NCI-H1105 (cell line): ENCODE measurements at regions not wholly inside any gene's neighbourhood (a gene's known extent, or its start where the extent isn't known, plus 50 kb on each side); places are given as distances from the start of the nearest gene placed in this dataset.

Experiments used
- DNase-seq: peaks from one replicate; lab custom pipeline; 2025; lab: John Stamatoyannopoulos, UW

- DNase-seq = no peak
These were observed 159.7 kb downstream of the SLC35B3 start for GRCh38 chr6:8275667-8276066.

GRCh38 chr6:8274226-8274625 lies 161.1 kb downstream of the SLC35B3 start:
- no peak for DNase-seq

- no peak for DNase-seq
These were observed 165.4 kb downstream of the SLC35B3 start for GRCh38 chr6:8269872-8270454.

- no peak for DNase-seq
These were observed 166.3 kb downstream of the SLC35B3 start for GRCh38 chr6:8269094-8269493.

- DNase-seq = no peak
These were observed 166.3 kb upstream of the EEF1E1 start for GRCh38 chr6:8268606-8269005.

- DNase-seq = no peak
These were observed 165.8 kb upstream of the EEF1E1 start for GRCh38 chr6:8268156-8268555.

GRCh38 chr6:8260610-8261009 lies 158.3 kb upstream of the EEF1E1 start:
- no peak for DNase-seq

GRCh38 chr6:8246403-8246802 lies 144.1 kb upstream of the EEF1E1 start:
- no peak for DNase-seq

- DNase-seq = no peak
These were observed 143.4 kb upstream of the EEF1E1 start for GRCh38 chr6:8245726-8246125.

- DNase-seq = no peak
These were observed 141.1 kb upstream of the EEF1E1 start for GRCh38 chr6:8243475-8243874.

- no peak for DNase-seq
These were observed 140.5 kb upstream of the EEF1E1 start for GRCh38 chr6:8242885-8243284.

GRCh38 chr6:8240301-8240700 lies 138.0 kb upstream of the EEF1E1 start:
- no peak for DNase-seq

GRCh38 chr6:8238773-8239683 lies 136.7 kb upstream of the EEF1E1 start:
- no peak for DNase-seq

- no peak for DNase-seq
These were observed 135.3 kb upstream of the EEF1E1 start for GRCh38 chr6:8237668-8238067.

GRCh38 chr6:8236956-8237355 lies 134.6 kb upstream of the EEF1E1 start:
- no peak for DNase-seq

- no peak for DNase-seq
These were observed 132.0 kb upstream of the EEF1E1 start for GRCh38 chr6:8234321-8234720.

GRCh38 chr6:8231956-8232355 lies 129.6 kb upstream of the EEF1E1 start:
- DNase-seq = no peak

GRCh38 chr6:8229915-8230756 lies 127.8 kb upstream of the EEF1E1 start:
- no peak for DNase-seq

GRCh38 chr6:8225113-8225512 lies 122.8 kb upstream of the EEF1E1 start:
- DNase-seq = no peak

- no peak for DNase-seq
These were observed 121.3 kb upstream of the EEF1E1 start for GRCh38 chr6:8223678-8224077.

- peak; percentile 11 for DNase-seq
These were observed 117.1 kb upstream of the EEF1E1 start for GRCh38 chr6:8219352-8219943.

GRCh38 chr6:8218861-8219260 lies 116.5 kb upstream of the EEF1E1 start:
- DNase-seq = no peak
